HEK293 (cell line): ENCODE measurements at regions not wholly inside any gene's neighbourhood (a gene's known extent, or its start where the extent isn't known, plus 50 kb on each side); places are given as distances from the start of the nearest gene placed in this dataset.

Experiments
- CTCF ChIA-PET: fragments of 350-600 bp; formaldehyde crosslinking; extraction: SDS; loops from one replicate; lab custom pipeline; 2021; ENCODE audit warnings: antibody characterized with exemption; lab: Yijun Ruan, JAX
- POLR2A ChIA-PET: fragments of 300-600 bp; formaldehyde crosslinking; extraction: SDS; loops from one replicate; lab custom pipeline; 2020; ENCODE audit warnings: antibody characterized with exemption, inconsistent platforms; lab: Yijun Ruan, JAX
- H3K27ac ChIP-seq: fragments of 200-500 bp; sonication (Bioruptor generic); 2 replicates; pipeline ENCODE4 v1.5.1; 2014; ENCODE audit warnings: low read depth, low read length, control low read depth, inconsistent platforms; ENCODE audit errors: extremely low read depth
- H3K36me3 ChIP-seq, 2 experiments: fragments of 200-500 bp in 1 of 2; sonication (Bioruptor generic) in 1 of 2; 1 replicate in 1 of 2; 2 replicates in 1 of 2; pipeline ENCODE4 v1.5.1; 2014 to 2017; ENCODE audit warnings: inconsistent platforms in 2 of 2, low read length in 2 of 2; ENCODE audit not compliant: control insufficient read depth in 2 of 2, insufficient read depth in 1 of 2
- H3K4me1 ChIP-seq: fragments of 200-500 bp; sonication (Bioruptor generic); 2 replicates; pipeline ENCODE4 v1.5.1; 2014; ENCODE audit warnings: mild to moderate bottlenecking, low read length, inconsistent platforms; ENCODE audit not compliant: control insufficient read depth, insufficient read depth
- H3K4me3 ChIP-seq: 2 replicates; pipeline ENCODE4 v1.5.1; 2011; ENCODE audit warnings: low read depth, mild to moderate bottlenecking, control low read depth, low read length, moderate library complexity
- H3K9me3 ChIP-seq: fragments of 200-500 bp; sonication (Bioruptor generic); 2 replicates; pipeline ENCODE4 v1.5.1; 2014; ENCODE audit warnings: low read depth, low read length, inconsistent platforms; ENCODE audit not compliant: control insufficient read depth, insufficient read depth
- EGR2 ChIP-seq: fragments of 450-650 bp; formaldehyde crosslinking; IDR thresholded peaks from 2 replicates; pipeline ENCODE4 v1.5.1; 2016; ENCODE audit warnings: low read depth, missing biosample characterization, missing genetic modification characterization
- HOXD13 ChIP-seq: sonication (generic); formaldehyde crosslinking; IDR thresholded peaks from 2 replicates; pipeline ENCODE4 v1.8.0; 2022; ENCODE audit warnings: missing genetic modification reagents, borderline replicate concordance
- RBAK ChIP-seq: fragments of 450-650 bp; formaldehyde crosslinking; IDR thresholded peaks from 2 replicates; pipeline ENCODE4 v1.5.1; 2016; ENCODE audit warnings: missing biosample characterization, missing genetic modification characterization
- SP7 ChIP-seq: fragments of 450-650 bp; formaldehyde crosslinking; IDR thresholded peaks from 2 replicates; pipeline ENCODE4 v1.5.1; 2016; ENCODE audit warnings: missing biosample characterization, missing genetic modification characterization
- ZBTB7A ChIP-seq: fragments of 450-650 bp; formaldehyde crosslinking; IDR thresholded peaks from 2 replicates; pipeline ENCODE4 v1.5.1; 2016; ENCODE audit warnings: low read depth, missing biosample characterization, missing genetic modification characterization
- ZFP41 ChIP-seq: fragments of 450-650 bp; formaldehyde crosslinking; IDR thresholded peaks from 2 replicates; pipeline ENCODE4 v1.5.1; 2016; ENCODE audit warnings: missing biosample characterization, missing genetic modification characterization, borderline replicate concordance
- ZNF169 ChIP-seq: fragments of 450-650 bp; formaldehyde crosslinking; IDR thresholded peaks from 2 replicates; pipeline ENCODE4 v1.5.1; 2016; ENCODE audit warnings: missing biosample characterization, missing genetic modification characterization
- ZNF175 ChIP-seq: fragments of 450-650 bp; formaldehyde crosslinking; IDR thresholded peaks from 2 replicates; pipeline ENCODE4 v1.5.1; 2016; ENCODE audit warnings: missing biosample characterization, missing genetic modification characterization
- ZNF19 ChIP-seq: fragments of 450-650 bp; formaldehyde crosslinking; IDR thresholded peaks from 2 replicates; pipeline ENCODE4; 2016; ENCODE audit warnings: missing biosample characterization, missing genetic modification characterization, low read depth
- ZNF302 ChIP-seq: fragments of 450-650 bp; formaldehyde crosslinking; IDR thresholded peaks from 2 replicates; pipeline ENCODE4 v1.5.1; 2016; ENCODE audit warnings: missing biosample characterization, missing genetic modification characterization, low read depth
- ZNF311 ChIP-seq: fragments of 450-650 bp; formaldehyde crosslinking; IDR thresholded peaks from 2 replicates; pipeline ENCODE4 v1.5.1; 2017; ENCODE audit warnings: missing biosample characterization, missing genetic modification characterization, borderline replicate concordance
- ZNF362 ChIP-seq: fragments of 450-650 bp; formaldehyde crosslinking; IDR thresholded peaks from 2 replicates; pipeline ENCODE4 v1.5.1; 2016; ENCODE audit warnings: missing biosample characterization, missing genetic modification characterization
- ZNF560 ChIP-seq: fragments of 450-650 bp; formaldehyde crosslinking; IDR thresholded peaks from 2 replicates; pipeline ENCODE4 v1.5.1; 2017; ENCODE audit warnings: missing biosample characterization, missing genetic modification characterization, borderline replicate concordance
- ZNF561 ChIP-seq: fragments of 450-650 bp; IDR thresholded peaks from 2 replicates; pipeline ENCODE4 v1.5.1; 2018; ENCODE audit warnings: missing biosample characterization, missing genetic modification characterization, borderline replicate concordance
- TF ChIP-seq, protein P1 (sequence below): fragments of 450-650 bp; formaldehyde crosslinking; IDR thresholded peaks from 2 replicates; pipeline ENCODE4 v1.5.1; 2016; ENCODE audit warnings: missing biosample characterization, missing genetic modification characterization
- TF ChIP-seq, protein P2 (sequence below): fragments of 450-650 bp; formaldehyde crosslinking; optimal IDR thresholded peaks from 2 replicates; pipeline ENCODE3; 2016; ENCODE audit warnings: missing biosample characterization, mild to moderate bottlenecking, missing genetic modification characterization
- TF ChIP-seq, protein P3 (sequence below): fragments of 450-650 bp; formaldehyde crosslinking; IDR thresholded peaks from 2 replicates; pipeline ENCODE4 v1.5.1; 2017; ENCODE audit warnings: missing biosample characterization, missing genetic modification characterization
- TF ChIP-seq, protein P4 (sequence below): fragments of 450-650 bp; formaldehyde crosslinking; IDR thresholded peaks from 2 replicates; pipeline ENCODE4 v1.5.1; 2016; ENCODE audit warnings: missing biosample characterization, missing genetic modification characterization, borderline replicate concordance

GRCh38 chr11:116279511-116279910, 493.3 kb downstream of the BUD13 start:
- Histone ChIP-seq H3K27ac (no peak overlapping the region), H3K9me3 (no peaks in the 10 kb centered on the region), H3K36me3 (no peaks in the 10 kb centered on the region), H3K4me3 (no peak overlapping the region), H3K4me1 (no peaks in the 10 kb centered on the region)
- no peak for TF ChIP-seq ZNF362 (tag by site-specific recombination)
- TF ChIP-seq ZNF560 (tag by site-specific recombination), result no peak
- TF ChIP-seq ZNF561, result no peak
- no peak for TF ChIP-seq EGR2 (tag by site-specific recombination)
- no peak for TF ChIP-seq ZNF19
- no peak for TF ChIP-seq ZNF311 (tag by site-specific recombination)
- TF ChIP-seq HOXD13 (CRISPR knock-in tag), result no peak
- TF ChIP-seq, protein P1, sequence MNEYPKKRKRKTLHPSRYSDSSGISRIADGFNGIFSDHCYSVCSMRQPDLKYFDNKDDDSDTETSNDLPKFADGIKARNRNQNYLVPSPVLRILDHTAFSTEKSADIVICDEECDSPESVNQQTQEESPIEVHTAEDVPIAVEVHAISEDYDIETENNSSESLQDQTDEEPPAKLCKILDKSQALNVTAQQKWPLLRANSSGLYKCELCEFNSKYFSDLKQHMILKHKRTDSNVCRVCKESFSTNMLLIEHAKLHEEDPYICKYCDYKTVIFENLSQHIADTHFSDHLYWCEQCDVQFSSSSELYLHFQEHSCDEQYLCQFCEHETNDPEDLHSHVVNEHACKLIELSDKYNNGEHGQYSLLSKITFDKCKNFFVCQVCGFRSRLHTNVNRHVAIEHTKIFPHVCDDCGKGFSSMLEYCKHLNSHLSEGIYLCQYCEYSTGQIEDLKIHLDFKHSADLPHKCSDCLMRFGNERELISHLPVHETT, result no peak
- TF ChIP-seq ZNF175, result no peak
- TF ChIP-seq ZFP41 (tag by site-specific recombination), result no peak
- no peak for TF ChIP-seq SP7
- no peak for TF ChIP-seq RBAK
- no peak for TF ChIP-seq ZNF169 (tag by site-specific recombination)
- TF ChIP-seq, protein P2, sequence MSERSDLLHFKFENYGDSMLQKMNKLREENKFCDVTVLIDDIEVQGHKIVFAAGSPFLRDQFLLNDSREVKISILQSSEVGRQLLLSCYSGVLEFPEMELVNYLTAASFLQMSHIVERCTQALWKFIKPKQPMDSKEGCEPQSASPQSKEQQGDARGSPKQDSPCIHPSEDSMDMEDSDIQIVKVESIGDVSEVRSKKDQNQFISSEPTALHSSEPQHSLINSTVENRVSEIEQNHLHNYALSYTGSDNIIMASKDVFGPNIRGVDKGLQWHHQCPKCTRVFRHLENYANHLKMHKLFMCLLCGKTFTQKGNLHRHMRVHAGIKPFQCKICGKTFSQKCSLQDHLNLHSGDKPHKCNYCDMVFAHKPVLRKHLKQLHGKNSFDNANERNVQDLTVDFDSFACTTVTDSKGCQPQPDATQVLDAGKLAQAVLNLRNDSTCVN (tag by site-specific recombination), result no peak
- TF ChIP-seq, protein P3, sequence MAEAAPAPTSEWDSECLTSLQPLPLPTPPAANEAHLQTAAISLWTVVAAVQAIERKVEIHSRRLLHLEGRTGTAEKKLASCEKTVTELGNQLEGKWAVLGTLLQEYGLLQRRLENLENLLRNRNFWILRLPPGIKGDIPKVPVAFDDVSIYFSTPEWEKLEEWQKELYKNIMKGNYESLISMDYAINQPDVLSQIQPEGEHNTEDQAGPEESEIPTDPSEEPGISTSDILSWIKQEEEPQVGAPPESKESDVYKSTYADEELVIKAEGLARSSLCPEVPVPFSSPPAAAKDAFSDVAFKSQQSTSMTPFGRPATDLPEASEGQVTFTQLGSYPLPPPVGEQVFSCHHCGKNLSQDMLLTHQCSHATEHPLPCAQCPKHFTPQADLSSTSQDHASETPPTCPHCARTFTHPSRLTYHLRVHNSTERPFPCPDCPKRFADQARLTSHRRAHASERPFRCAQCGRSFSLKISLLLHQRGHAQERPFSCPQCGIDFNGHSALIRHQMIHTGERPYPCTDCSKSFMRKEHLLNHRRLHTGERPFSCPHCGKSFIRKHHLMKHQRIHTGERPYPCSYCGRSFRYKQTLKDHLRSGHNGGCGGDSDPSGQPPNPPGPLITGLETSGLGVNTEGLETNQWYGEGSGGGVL, result no peak
- TF ChIP-seq ZNF302 (tag by site-specific recombination), result no peak
- TF ChIP-seq, protein P4, sequence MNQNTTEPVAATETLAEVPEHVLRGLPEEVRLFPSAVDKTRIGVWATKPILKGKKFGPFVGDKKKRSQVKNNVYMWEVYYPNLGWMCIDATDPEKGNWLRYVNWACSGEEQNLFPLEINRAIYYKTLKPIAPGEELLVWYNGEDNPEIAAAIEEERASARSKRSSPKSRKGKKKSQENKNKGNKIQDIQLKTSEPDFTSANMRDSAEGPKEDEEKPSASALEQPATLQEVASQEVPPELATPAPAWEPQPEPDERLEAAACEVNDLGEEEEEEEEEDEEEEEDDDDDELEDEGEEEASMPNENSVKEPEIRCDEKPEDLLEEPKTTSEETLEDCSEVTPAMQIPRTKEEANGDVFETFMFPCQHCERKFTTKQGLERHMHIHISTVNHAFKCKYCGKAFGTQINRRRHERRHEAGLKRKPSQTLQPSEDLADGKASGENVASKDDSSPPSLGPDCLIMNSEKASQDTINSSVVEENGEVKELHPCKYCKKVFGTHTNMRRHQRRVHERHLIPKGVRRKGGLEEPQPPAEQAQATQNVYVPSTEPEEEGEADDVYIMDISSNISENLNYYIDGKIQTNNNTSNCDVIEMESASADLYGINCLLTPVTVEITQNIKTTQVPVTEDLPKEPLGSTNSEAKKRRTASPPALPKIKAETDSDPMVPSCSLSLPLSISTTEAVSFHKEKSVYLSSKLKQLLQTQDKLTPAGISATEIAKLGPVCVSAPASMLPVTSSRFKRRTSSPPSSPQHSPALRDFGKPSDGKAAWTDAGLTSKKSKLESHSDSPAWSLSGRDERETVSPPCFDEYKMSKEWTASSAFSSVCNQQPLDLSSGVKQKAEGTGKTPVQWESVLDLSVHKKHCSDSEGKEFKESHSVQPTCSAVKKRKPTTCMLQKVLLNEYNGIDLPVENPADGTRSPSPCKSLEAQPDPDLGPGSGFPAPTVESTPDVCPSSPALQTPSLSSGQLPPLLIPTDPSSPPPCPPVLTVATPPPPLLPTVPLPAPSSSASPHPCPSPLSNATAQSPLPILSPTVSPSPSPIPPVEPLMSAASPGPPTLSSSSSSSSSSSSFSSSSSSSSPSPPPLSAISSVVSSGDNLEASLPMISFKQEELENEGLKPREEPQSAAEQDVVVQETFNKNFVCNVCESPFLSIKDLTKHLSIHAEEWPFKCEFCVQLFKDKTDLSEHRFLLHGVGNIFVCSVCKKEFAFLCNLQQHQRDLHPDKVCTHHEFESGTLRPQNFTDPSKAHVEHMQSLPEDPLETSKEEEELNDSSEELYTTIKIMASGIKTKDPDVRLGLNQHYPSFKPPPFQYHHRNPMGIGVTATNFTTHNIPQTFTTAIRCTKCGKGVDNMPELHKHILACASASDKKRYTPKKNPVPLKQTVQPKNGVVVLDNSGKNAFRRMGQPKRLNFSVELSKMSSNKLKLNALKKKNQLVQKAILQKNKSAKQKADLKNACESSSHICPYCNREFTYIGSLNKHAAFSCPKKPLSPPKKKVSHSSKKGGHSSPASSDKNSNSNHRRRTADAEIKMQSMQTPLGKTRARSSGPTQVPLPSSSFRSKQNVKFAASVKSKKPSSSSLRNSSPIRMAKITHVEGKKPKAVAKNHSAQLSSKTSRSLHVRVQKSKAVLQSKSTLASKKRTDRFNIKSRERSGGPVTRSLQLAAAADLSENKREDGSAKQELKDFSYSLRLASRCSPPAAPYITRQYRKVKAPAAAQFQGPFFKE (tag by site-specific recombination), result no peak
- TF ChIP-seq ZBTB7A (tag by site-specific recombination), result no peak
- ChIA-PET CTCF (interaction anchor here (0.5 to 1.8 kb wide), 5 partner anchors 145 to 412 kb away, joined by 3 to 8 read pairs (median 4); no protein-coding TSS in a partner anchor), POLR2A (no interaction called here)
